K562 (cell line): ENCODE measurements at regions not wholly inside any gene's neighbourhood (a gene's known extent, or its start where the extent isn't known, plus 50 kb on each side); places are given as distances from the start of the nearest gene placed in this dataset.

Source experiments
- ATAC-seq: fragments of 200-7000 bp; cut with Tn5 transposase; 3 replicates; pipeline ENCODE4 v1.9.1; 2020; ENCODE audit warnings: moderate library complexity
- BruUV-seq: library from RNA; stranded (reverse); fragments of 400-500 nt; replicated peaks from 2 replicates; lab custom pipeline; 2021; lab: Mats Ljungman, UMichigan
- CTCF ChIA-PET: fragments of 300-600 bp; formaldehyde crosslinking; extraction: SDS; loops from one replicate; lab custom pipeline; 2021; ENCODE audit warnings: low intra/inter-chr PET ratio; lab: Yijun Ruan, JAX
- POLR2A ChIA-PET: fragments of 300-600, 350-650 bp; sonication (Branson Sonifier 250); formaldehyde crosslinking; extraction: SDS; loops from one replicate; lab custom pipeline; 2021; ENCODE audit warnings: antibody characterized with exemption, inconsistent platforms; lab: Yijun Ruan, JAX
- DNase-seq, 4 experiments: peaks; one replicate each; pipeline versions ENCODE4 v3.0.0 to v3.0.0-alpha.2; 2011 to 2018; ENCODE audit warnings: low spot score in 3 of 4, mixed read lengths in 3 of 4; ENCODE audit errors: extremely low read depth in 1 of 4
- FAIRE-seq: peaks from 2 replicates; lab custom pipeline; 2011; peaks lifted over from hg19 to GRCh38; lab: Jason Lieb, UNC
- H2AFZ ChIP-seq: 2 replicates; pipeline ENCODE4 v1.6.0; 2011; ENCODE audit warnings: low read depth, low read length, control low read depth, inconsistent platforms
- H3K27ac ChIP-seq: fragments of 200-600 bp; 3 replicates; pipeline ENCODE4 v1.8.0; 2011; ENCODE audit warnings: low read depth, mild to moderate bottlenecking, control low read depth, inconsistent platforms, low read length, moderate library complexity, mixed read lengths; ENCODE audit errors: extremely low read depth
- H3K27me3 ChIP-seq, 2 experiments: fragments of 300-600 bp in 1 of 2; 2 replicates in 1 of 2; 3 replicates in 1 of 2; pipeline versions ENCODE4 v1.6.0 to v1.8.0; 2011; ENCODE audit warnings: inconsistent platforms in 2 of 2, low read length in 2 of 2, mild to moderate bottlenecking in 1 of 2, mixed read lengths in 1 of 2, moderate library complexity in 1 of 2; ENCODE audit not compliant: control insufficient read depth in 2 of 2, insufficient read depth in 2 of 2
- H3K36me3 ChIP-seq: fragments of 300-600 bp; 3 replicates; pipeline ENCODE4 v1.8.0; 2011; ENCODE audit warnings: mild to moderate bottlenecking, low read length, inconsistent platforms; ENCODE audit not compliant: control insufficient read depth, insufficient read depth
- H3K4me1 ChIP-seq, 2 experiments: fragments of 200-600 bp in 1 of 2; replicated peaks in 1 of 2; 2 replicates in 1 of 2; 3 replicates in 1 of 2; pipeline versions ENCODE4 v1.5.1 to v1.8.0; 2011; ENCODE audit warnings: inconsistent platforms in 2 of 2, low read length in 2 of 2, mild to moderate bottlenecking in 1 of 2, mixed read lengths in 1 of 2, moderate library complexity in 1 of 2; ENCODE audit not compliant: control insufficient read depth in 2 of 2, insufficient read depth in 2 of 2
- H3K4me2 ChIP-seq: 2 replicates; pipeline ENCODE4 v1.6.1; 2011; ENCODE audit warnings: low read length, control low read depth, inconsistent platforms, mixed read lengths; ENCODE audit not compliant: insufficient read depth
- H3K4me3 ChIP-seq: fragments of 200-600 bp; sonication (generic), shearing (Covaris generic); 2 replicates; pipeline ENCODE4 v1.5.1; 2016; ENCODE audit warnings: control low read depth, inconsistent platforms
- H3K79me2 ChIP-seq: fragments of 200-600 bp; 3 replicates; pipeline ENCODE4 v1.8.0; 2011; ENCODE audit warnings: low read length, inconsistent platforms; ENCODE audit not compliant: control insufficient read depth, insufficient read depth
- H3K9ac ChIP-seq, 2 experiments: 2 replicates each; pipeline versions ENCODE4 v1.6.0 to v1.6.1; 2011; ENCODE audit warnings: low read depth in 2 of 2, low read length in 2 of 2, control low read depth in 1 of 2, inconsistent platforms in 1 of 2, mild to moderate bottlenecking in 1 of 2, mixed read lengths in 1 of 2; ENCODE audit not compliant: insufficient read depth in 1 of 2
- H3K9me1 ChIP-seq: one replicate; pipeline ENCODE4 v1.6.0; 2011; ENCODE audit warnings: inconsistent platforms, mild to moderate bottlenecking, low read length, moderate library complexity; ENCODE audit not compliant: control insufficient read depth, insufficient read depth
- H3K9me3 ChIP-seq: replicated peaks from 2 replicates; pipeline ENCODE4 v1.5.1; 2011; ENCODE audit warnings: low read depth, low read length, inconsistent platforms; ENCODE audit not compliant: control insufficient read depth, insufficient read depth
- H4K20me1 ChIP-seq: replicated peaks from 2 replicates; pipeline ENCODE4 v1.6.1; 2011; ENCODE audit warnings: low read length, inconsistent platforms, mixed read lengths; ENCODE audit not compliant: control insufficient read depth, insufficient read depth
- ARID1B ChIP-seq: fragments of 450-650 bp; IDR thresholded peaks from 2 replicates; pipeline ENCODE4 v1.6.1; 2016; ENCODE audit warnings: antibody characterized with exemption, mild to moderate bottlenecking, inconsistent platforms
- BCOR ChIP-seq: fragments of 450-650 bp; IDR thresholded peaks from 2 replicates; pipeline ENCODE4 v1.6.1; 2016
- CEBPG ChIP-seq, 3 experiments: fragments of 200-800 bp in 1 of 3; sonication (Bioruptor generic) in 1 of 3; sonication (generic) in 1 of 3; formaldehyde crosslinking in 1 of 3; IDR thresholded peaks in 2 of 3; conservative IDR thresholded peaks in 1 of 3; 2 replicates each; pipeline versions ENCODE4 v1.6.1 to v1.8.0; 2016 to 2022; ENCODE audit warnings: missing compliant biosample characterization in 2 of 3, missing genetic modification characterization in 2 of 3, mild to moderate bottlenecking in 1 of 3, missing genetic modification reagents in 1 of 3
- EP400 ChIP-seq: fragments of 450-650 bp; IDR thresholded peaks from 2 replicates; pipeline ENCODE4 v1.6.1; 2017; ENCODE audit warnings: antibody characterized with exemption, mild to moderate bottlenecking, moderate library complexity
- HNRNPLL ChIP-seq: fragments of 200-400 bp; formaldehyde crosslinking; IDR thresholded peaks from 2 replicates; pipeline ENCODE4 v1.6.1; 2017; ENCODE audit warnings: low read length, low read depth, mild to moderate bottlenecking; ENCODE audit not compliant: poor library complexity, severe bottlenecking
- JUNB ChIP-seq: fragments of 450-650 bp; formaldehyde crosslinking; conservative IDR thresholded peaks from 2 replicates; pipeline ENCODE4 v1.4.0; 2020; ENCODE audit warnings: mild to moderate bottlenecking
- SNAPC5 ChIP-seq: fragments of 250-450 bp; sonication (Bioruptor Pico); IDR thresholded peaks from 2 replicates; pipeline ENCODE4 v1.8.0; 2021; ENCODE audit warnings: moderate library complexity, mild to moderate bottlenecking, inconsistent platforms
- SNRNP70 ChIP-seq: fragments of 200-400 bp; formaldehyde crosslinking; optimal IDR thresholded peaks from 2 replicates; pipeline ENCODE3; 2017; ENCODE audit warnings: low read depth, low read length
- STAT5A ChIP-seq: IDR thresholded peaks from 2 replicates; pipeline ENCODE4 v1.6.1; 2012; ENCODE audit warnings: low read length, inconsistent platforms, borderline replicate concordance
- TEAD1 ChIP-seq, 2 experiments: fragments of 450-650 bp in 1 of 2; sonication (generic) in 1 of 2; formaldehyde crosslinking; IDR thresholded peaks; 2 replicates each; pipeline versions ENCODE4 v1.4.0 to v1.8.0; 2020 to 2022; ENCODE audit warnings: mild to moderate bottlenecking in 2 of 2, missing genetic modification reagents in 1 of 2
- TFAP4 ChIP-seq: sonication (generic); formaldehyde crosslinking; IDR thresholded peaks from 2 replicates; pipeline ENCODE4 v1.8.0; 2022; ENCODE audit warnings: missing genetic modification reagents, mild to moderate bottlenecking, moderate library complexity, borderline replicate concordance
- ZFP30 ChIP-seq: fragments of 250-450 bp; sonication (Bioruptor Pico); IDR thresholded peaks from 2 replicates; pipeline ENCODE4 v1.8.0; 2022; ENCODE audit warnings: moderate library complexity, mild to moderate bottlenecking, inconsistent platforms, borderline replicate concordance
- ZNF280A ChIP-seq: fragments of 450-650 bp; IDR thresholded peaks from 2 replicates; pipeline ENCODE4 v1.6.1; 2018; ENCODE audit warnings: mild to moderate bottlenecking, low read depth; ENCODE audit not compliant: partially characterized antibody
- WGBS: fragments of 100-300 bp; shearing (Covaris generic); methylation state at CpG from one replicate; pipeline ENCODE4 v1.1.6; 2016; ENCODE audit warnings: low coverage, mixed read lengths; ENCODE audit not compliant: insufficient coverage; ENCODE audit errors: missing lambda C conversion rate; 5-methylcytosine and 5-hydroxymethylcytosine counted together
- in situ Hi-C: fragments of 300-500 bp; cut with MboI; formaldehyde crosslinking; loops from 4 replicates; pipeline ENCODE4 v1.15.0; 2018; ENCODE audit warnings: inconsistent platforms, mixed read lengths
- intact Hi-C: fragments of 100-400 bp; cut with micrococcal nuclease; formaldehyde crosslinking; loops from 2 replicates; pipeline ENCODE4 v1.14.2; 2022

- Histone ChIP-seq H3K4me1 (no peaks in the 10 kb centered on the region), H3K4me2 (no peak overlapping the region), H3K9ac (no peak overlapping the region), H2AFZ (no peak overlapping the region), H3K9me3 (no peaks in the 10 kb centered on the region), H3K79me2 (no peaks in the 10 kb centered on the region), H3K27me3 (peaks cover 2 to 16% of the 10 kb centered on the region in 2 experiments; a peak in 1 of 5 replicates), H3K27ac (no peak overlapping the region), H4K20me1 (0 out of 2 replicates have a peak, but pooled peaks cover 5% of the 10 kb centered on the region), H3K4me3 (no peak overlapping the region), H3K9me1 (no peaks in the 10 kb centered on the region), H3K36me3 (no peaks in the 10 kb centered on the region)
- in situ Hi-C loops (no loop called here), intact Hi-C loops (no loop called here)
- ChIA-PET POLR2A (no interaction called here), CTCF (no interaction called here)
- ATAC-seq (no peak), FAIRE-seq (no peak), DNase-seq (no peak)
- no peak for TF ChIP-seq TFAP4 (CRISPR knock-in tag)
- no peak for TF ChIP-seq EP400
- TF ChIP-seq HNRNPLL: no peak
- no peak for TF ChIP-seq STAT5A
- BruUV-seq: no TSS peak
- WGBS: 0% methylated on average over 4 of the region's 5 CpGs
Measured at GRCh38 chr15:72865486-72865885, 81.9 kb upstream of the ADPGK start.

GRCh38 chr15:72864681-72865080, 81.1 kb upstream of the ADPGK start:
- no peak for ATAC-seq
- CTCF ChIA-PET: no interaction called here
- TF ChIP-seq SNRNP70: no peak
- no peak for TF ChIP-seq TEAD1 (CRISPR knock-in tag; IDR thresholded peaks at IDR 0.05)
- TF ChIP-seq SNAPC5 (CRISPR knock-in tag): no peak
- TF ChIP-seq CEBPG (CRISPR knock-in tag; IDR thresholded peaks at IDR 0.05): no peak
- TF ChIP-seq CEBPG (tag; conservative IDR thresholded peaks at IDR 0.05 in 1 of 2, IDR thresholded peaks at IDR 0.05 in 1 of 2): no peak
- TF ChIP-seq BCOR: no peak
- TF ChIP-seq JUNB: no peak
- TF ChIP-seq ZNF280A: no peak
- TF ChIP-seq ZFP30 (CRISPR knock-in tag): no peak
- no peak for TF ChIP-seq ARID1B

More at GRCh38 chr15:72864681-72865080, 81.1 kb upstream of the ADPGK start:
- no peak overlapping the region for H3K4me3 ChIP-seq
- H2AFZ ChIP-seq: no peak overlapping the region
- 2% methylated on average over 4 of the region's 4 CpGs for WGBS
- POLR2A ChIA-PET: interaction anchor here (0.7 kb wide), 1 partner anchor 141 kb away, joined by 3 read pairs; no protein-coding TSS in a partner anchor
- DNase-seq (no peak), FAIRE-seq (no peak)
- H3K79me2 ChIP-seq: no peaks in the 10 kb centered on the region
- H3K27me3 ChIP-seq: peaks cover 2 to 20% of the 10 kb centered on the region in 2 experiments; a peak in 1 of 5 replicates
- no peak overlapping the region for H3K9ac ChIP-seq
- no peak overlapping the region for H3K4me2 ChIP-seq
- H3K4me1 ChIP-seq: no peaks in the 10 kb centered on the region
- no peak overlapping the region for H3K27ac ChIP-seq
- intact Hi-C loops: no loop called here
- no peaks in the 10 kb centered on the region for H3K36me3 ChIP-seq
- H3K9me3 ChIP-seq: no peaks in the 10 kb centered on the region
- H4K20me1 ChIP-seq: 0 out of 2 replicates have a peak, but pooled peaks cover 5% of the 10 kb centered on the region
- BruUV-seq: no TSS peak
- no peaks in the 10 kb centered on the region for H3K9me1 ChIP-seq
- in situ Hi-C loops: no loop called here
